NAMALWA (cell line): ENCODE measurements at regions not wholly inside any gene's neighbourhood (a gene's known extent, or its start where the extent isn't known, plus 50 kb on each side); places are given as distances from the start of the nearest gene placed in this dataset.

Source experiments
- DNase-seq: peaks from one replicate; pipeline ENCODE4 v3.0.0-alpha.2; 2015; ENCODE audit warnings: low spot score

- no peak for DNase-seq
These were observed 117.8 kb upstream of the SPRY1 start for GRCh38 chr4:123278755-123279154.

GRCh38 chr4:123283371-123283895, 113.2 kb upstream of the SPRY1 start:
- DNase-seq = no peak

GRCh38 chr4:123284168-123284567, 112.4 kb upstream of the SPRY1 start:
- DNase-seq = no peak

- DNase-seq = no peak
These were observed 109.6 kb upstream of the SPRY1 start for GRCh38 chr4:123286903-123287466.

GRCh38 chr4:123288309-123289025, 108.1 kb upstream of the SPRY1 start:
- peak; percentile 44 for DNase-seq

GRCh38 chr4:123291329-123291728, 105.3 kb upstream of the SPRY1 start:
- no peak for DNase-seq

GRCh38 chr4:123297836-123298235, 98.8 kb upstream of the SPRY1 start:
- DNase-seq = no peak

- no peak for DNase-seq
These were observed 98.3 kb upstream of the SPRY1 start for GRCh38 chr4:123298261-123298660.

- no peak for DNase-seq
These were observed 97.8 kb upstream of the SPRY1 start for GRCh38 chr4:123298801-123299200.

- DNase-seq = no peak
These were observed 97.3 kb upstream of the SPRY1 start for GRCh38 chr4:123299212-123299691.

GRCh38 chr4:123300222-123301039, 96.2 kb upstream of the SPRY1 start:
- DNase-seq = no peak

GRCh38 chr4:123301923-123302322, 94.7 kb upstream of the SPRY1 start:
- DNase-seq = no peak

- no peak for DNase-seq
These were observed 92.2 kb upstream of the SPRY1 start for GRCh38 chr4:123304151-123304964.

- no peak for DNase-seq
These were observed 90.9 kb upstream of the SPRY1 start for GRCh38 chr4:123305736-123306135.

GRCh38 chr4:123306769-123307168, 89.8 kb upstream of the SPRY1 start:
- no peak for DNase-seq

GRCh38 chr4:123308667-123309066, 87.9 kb upstream of the SPRY1 start:
- DNase-seq = no peak

- DNase-seq = no peak
These were observed 84.5 kb upstream of the SPRY1 start for GRCh38 chr4:123312116-123312515.

GRCh38 chr4:123312951-123313592, 83.5 kb upstream of the SPRY1 start:
- no peak for DNase-seq

- no peak for DNase-seq
These were observed 81.0 kb upstream of the SPRY1 start for GRCh38 chr4:123315617-123316016.

GRCh38 chr4:123317211-123317610, 79.4 kb upstream of the SPRY1 start:
- no peak for DNase-seq

- DNase-seq = no peak
These were observed 77.0 kb upstream of the SPRY1 start for GRCh38 chr4:123319639-123320038.
